HG03139 (cell line): ENCODE measurements at regions not wholly inside any gene's neighbourhood (a gene's known extent, or its start where the extent isn't known, plus 50 kb on each side); places are given as distances from the start of the nearest gene placed in this dataset.

Experiments used
- ATAC-seq: cut with Tn5 transposase; IDR thresholded peaks from one replicate; pipeline ENCODE4 v1.9.1; 2021; ENCODE audit not compliant: unreplicated experiment

DNA sequence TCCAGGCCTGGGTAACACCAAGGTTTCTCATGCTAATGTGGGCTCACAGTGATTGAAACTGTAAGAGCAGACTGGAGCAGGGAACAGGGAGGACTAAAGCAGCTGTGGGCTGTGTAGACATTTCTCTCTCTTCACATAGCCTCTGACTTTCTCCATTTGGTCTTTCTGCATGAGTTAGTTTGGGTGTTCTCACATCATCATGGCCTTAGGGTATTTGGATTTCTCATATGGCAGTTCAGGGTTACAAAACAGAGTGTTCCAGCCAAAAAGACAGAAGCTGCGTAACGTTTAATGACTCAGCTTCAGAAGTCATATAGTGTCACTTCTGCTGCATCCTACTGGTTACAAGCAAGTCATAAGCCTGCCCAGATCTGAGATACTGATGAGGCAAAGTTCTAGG lies 52.0 kb upstream of the OSBPL8 start:
- ATAC-seq: no peak

DNA sequence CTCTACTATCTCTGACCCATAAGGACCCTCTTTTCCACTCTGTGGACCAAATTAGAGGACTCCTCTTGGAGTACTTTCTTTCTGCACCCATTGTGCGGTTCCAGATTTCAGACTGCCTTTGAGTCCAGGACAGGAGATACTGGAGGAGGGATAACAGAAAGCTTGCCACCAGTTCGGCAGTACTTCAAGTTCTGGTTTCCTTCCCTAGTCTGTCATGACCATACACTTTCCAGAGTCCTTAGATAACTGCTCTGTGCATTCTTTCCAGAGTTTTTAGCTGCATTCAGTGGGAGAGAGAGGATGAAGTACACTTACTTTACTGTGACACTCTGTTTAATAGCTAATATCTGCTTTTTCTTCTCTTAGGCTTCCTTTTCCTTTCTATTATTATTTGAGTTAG lies 54.8 kb upstream of the OSBPL8 start:
- no peak for ATAC-seq

GRCh38 chr12:76618031-76618430 lies 58.5 kb upstream of the OSBPL8 start:
- ATAC-seq: no peak

GRCh38 chr12:76621582-76622024 lies 62.0 kb upstream of the OSBPL8 start:
- ATAC-seq: peak; percentile 72

DNA sequence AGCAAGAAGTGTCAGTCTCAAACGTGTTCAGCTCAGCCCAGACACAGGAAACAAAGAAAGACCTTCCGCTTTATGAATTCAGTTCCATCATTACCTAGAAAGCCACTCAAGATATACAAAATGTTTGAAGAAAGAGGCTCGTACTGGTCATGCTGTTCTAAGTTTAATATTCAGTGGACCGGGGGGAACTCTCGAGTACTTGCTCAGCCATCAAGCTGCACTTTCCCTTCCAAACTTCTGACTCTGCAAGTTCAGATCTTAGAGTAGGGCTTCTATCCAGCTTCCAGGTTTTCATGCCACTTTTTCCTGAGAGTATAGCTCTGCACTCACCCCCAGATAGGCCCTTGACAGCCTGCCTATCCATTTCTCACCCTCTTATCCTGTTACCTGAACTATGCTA lies 62.8 kb upstream of the OSBPL8 start:
- ATAC-seq: no peak

DNA sequence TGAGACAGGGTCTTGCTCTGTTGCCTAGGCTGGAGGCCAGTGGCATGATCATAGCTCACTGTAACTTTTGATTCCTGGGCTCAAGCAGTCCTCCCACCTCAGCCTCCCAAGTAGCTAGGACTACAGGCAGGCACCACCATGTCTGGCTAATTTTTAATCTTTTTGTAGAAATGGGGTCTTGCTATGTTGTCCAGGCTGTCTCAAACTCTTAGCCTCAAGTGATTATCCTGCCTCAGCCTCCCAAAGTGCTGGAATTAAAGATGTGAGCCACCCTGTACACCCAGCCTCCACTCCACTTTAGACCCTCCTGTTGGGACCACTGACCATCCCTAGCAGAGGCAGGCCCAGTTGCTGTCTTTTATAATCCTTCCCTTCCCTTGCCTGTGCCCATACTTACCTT lies 63.3 kb upstream of the OSBPL8 start:
- no peak for ATAC-seq

DNA sequence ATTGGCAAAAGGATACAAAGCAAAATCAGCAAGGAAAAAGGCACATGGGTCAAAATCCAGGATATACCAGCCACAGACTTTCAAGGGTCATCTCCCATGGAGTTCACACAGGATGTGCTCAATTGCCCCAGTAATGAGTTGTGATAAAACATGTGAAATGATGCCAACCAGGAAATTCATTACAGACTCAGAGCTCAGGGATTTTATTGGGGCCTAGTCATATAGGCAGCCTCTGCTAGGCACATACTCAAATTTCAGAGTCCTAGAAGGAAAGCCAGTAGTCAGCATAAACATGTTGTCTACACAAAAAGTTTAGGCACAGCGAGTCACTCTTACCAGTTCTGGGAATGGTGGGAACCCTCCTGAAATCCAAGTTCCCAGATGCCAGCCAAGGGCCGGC lies 64.4 kb upstream of the OSBPL8 start:
- no peak for ATAC-seq

DNA sequence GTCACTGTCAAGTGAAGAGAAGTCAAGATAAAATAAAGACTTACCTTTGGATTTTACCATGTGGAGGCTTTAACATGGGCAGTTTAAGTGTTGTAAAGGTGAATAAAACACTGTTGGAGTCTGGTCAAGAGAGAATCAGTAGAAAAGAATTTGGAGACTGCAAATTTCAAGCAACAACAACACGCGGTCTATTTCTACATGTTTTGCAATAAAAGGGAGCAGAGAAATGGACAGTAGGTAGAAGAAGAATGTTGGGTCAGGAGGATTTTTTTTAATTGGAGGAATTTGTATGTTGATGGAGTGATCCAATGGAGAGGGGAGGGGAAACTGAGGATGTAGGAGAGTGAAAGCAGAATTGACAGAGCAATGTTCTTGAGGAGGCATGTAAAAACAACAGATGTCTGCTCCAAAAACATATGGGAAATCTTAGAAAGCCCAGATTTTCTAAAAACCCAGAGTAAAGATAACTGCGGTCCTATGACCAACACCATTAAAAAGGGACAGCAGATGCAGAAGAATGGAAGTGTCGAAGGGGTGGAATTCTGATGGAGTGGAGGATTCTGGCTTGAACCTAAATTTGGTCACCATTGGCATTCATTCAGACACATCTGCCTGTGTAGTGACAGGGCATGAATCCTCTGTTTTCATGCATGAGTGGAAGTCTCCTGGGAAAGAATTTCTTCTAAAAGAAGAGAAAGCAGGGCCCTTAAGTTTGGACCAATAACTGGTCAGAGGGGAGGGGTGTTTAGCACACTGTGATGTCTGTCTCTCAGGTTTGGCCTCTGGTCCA lies 68.0 kb upstream of the OSBPL8 start:
- ATAC-seq: no peak

DNA sequence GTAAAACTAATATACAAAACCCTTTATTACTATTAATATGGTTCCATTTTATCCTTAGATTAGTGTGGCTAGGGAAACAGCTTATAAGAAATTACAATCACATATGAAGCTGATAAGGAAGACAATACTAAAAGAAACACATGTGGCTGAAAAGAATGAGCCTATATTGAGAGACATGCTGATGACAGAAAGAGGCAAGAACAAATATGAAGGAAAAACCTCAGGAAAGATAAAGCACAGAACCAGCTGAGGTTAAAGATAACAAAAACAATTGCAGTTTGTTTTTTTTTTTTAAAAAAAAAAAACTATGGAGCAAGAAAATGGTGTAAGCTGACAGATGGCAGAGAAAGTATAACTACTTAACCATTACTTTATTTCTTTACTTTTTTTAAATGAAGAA lies 69.2 kb upstream of the OSBPL8 start:
- no peak for ATAC-seq

GRCh38 chr12:76631741-76632140 lies 72.2 kb upstream of the OSBPL8 start:
- ATAC-seq: no peak

GRCh38 chr12:76633415-76633814 lies 73.8 kb upstream of the OSBPL8 start:
- no peak for ATAC-seq

DNA sequence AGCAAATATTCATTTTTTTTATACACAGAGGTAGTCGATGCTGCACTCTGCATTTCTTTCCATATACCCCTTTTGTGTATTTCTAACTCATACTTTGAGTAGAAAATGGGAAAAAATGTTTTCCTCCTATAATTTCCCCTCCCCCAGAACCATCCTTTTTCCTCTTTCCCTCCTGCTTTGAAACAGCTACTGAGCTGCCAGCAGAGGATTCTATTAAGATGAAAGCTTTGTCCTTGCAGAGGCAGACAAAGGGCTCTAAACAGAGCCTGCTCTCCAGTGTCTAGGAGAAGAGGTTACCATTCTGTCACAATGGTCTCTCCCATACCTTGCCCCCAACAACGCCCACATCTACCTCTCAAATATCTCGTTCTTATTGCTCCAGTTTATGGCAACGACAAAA lies 74.6 kb upstream of the OSBPL8 start:
- no peak for ATAC-seq

- ATAC-seq: no peak
Measured at GRCh38 chr12:76636121-76636692, 76.6 kb upstream of the OSBPL8 start.

GRCh38 chr12:76637807-76638206 lies 78.2 kb upstream of the OSBPL8 start:
- ATAC-seq: no peak

GRCh38 chr12:76639646-76640045 lies 80.1 kb upstream of the OSBPL8 start:
- ATAC-seq: no peak

DNA sequence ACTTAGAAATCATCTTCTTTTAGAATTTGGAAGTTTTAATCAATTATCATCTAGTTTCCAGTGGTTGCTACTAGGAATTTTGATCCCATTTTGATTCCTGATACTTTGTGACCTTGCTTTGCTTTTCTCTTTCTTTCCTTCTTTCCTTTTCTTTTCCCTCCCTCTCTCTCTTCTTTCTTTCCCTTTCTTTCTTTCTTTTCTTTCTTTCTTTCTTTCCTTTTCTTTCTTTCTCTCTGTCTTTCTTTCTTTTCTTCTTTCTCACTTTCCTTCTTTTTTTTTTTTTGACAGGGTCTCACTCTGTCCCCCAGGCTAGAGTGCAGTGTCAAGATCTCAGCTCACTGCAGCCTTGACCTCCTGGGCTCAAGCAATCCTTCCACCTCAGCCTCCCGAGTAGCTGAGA lies 81.5 kb upstream of the OSBPL8 start:
- no peak for ATAC-seq

- ATAC-seq: no peak
Measured at GRCh38 chr12:76641961-76642360, 82.4 kb upstream of the OSBPL8 start.

DNA sequence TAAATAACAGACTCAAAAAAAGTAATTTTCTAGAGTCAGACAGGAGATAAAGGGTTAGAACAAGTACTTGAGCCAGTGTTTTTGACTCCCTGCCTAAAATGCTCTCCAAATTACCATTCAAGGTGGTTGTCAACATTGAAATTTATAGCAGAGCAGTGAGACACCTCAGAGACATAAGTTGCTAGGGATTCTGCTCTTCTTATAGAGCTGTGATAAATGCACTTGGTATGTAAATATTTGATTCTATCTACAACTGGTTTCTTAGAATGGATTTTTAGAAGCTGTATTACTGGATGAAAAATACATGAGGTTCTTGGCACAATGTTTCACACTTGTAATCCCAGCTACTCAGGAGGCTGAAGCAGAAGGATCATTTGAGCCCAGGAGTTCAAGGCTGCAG lies 83.9 kb upstream of the OSBPL8 start:
- ATAC-seq: no peak

DNA sequence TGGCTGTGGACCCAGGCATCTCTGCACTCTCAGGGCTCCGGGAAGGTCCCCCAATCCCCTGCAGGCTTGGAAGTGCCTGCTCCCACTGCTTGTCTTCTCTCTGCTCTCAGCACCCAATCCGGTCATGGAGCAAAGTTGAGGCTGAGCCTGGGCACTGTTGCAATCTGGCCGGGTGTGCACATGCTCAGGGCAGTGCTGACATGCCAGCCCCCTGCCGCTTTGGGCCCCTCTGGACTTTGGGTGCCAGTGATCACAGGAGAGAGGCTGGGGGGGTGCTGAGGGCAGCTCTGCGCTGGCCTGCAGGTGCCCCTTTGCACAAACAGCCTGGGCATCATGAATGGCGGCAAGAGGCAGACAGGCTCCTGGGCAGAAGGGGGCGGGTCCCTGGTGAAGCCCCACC lies 85.4 kb upstream of the OSBPL8 start:
- no peak for ATAC-seq

DNA sequence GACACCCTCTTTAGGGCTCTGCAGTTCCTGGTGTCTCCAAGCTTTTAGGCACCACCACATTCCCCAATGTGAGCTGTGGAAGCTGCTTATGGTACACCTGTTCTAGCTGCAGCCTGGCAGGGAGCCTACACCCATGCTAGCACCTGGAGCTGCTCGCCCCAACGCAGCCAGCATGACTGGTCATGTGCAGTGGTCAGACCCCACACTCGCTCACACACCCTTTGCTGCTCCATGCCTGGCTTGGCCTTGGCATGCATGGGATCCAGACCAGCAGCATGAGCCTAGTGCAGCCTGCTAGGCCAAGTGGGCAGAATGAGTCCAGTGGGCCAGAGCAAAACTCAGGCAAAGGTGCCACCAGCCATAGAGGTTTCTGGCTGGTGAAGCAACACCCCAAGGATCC lies 86.4 kb upstream of the OSBPL8 start:
- ATAC-seq: no peak

DNA sequence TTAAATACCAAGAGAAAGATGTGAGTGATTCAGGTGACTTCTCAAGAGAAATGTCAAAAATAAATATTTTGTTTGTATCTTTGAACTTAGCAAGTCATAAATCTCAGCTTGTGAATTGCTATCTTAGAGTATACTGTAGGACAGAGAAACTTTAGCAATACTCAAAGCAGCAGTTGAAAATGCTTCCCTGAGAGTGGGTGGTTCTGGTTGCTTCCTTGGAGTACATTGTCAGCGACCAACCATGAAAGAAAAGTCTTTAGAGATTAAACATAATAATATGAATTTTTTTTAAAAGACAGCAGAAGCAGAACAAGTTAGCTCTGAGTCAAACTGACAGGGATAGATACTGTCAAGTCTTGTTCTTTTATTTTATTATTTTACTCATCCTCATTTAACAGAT lies 86.8 kb upstream of the OSBPL8 start:
- ATAC-seq: no peak

DNA sequence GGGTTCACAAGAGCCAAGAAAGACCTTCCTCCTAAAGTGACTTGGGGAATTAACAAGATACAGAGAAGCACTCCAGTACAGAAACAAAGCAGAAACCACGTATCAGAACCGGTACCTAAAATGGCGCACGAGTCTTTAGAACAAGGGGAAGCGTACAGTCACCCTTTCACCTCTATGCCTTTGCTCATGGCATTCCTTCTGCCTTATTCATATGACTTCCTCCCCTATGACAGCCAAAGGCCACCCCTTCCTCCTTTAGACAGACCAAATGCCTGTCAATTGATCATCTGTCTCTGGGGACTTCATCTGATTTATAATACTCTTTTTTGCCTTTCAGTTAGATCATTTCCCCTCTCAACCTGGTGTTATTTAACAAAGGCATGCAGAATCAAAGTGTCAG lies 89.5 kb upstream of the OSBPL8 start:
- no peak for ATAC-seq

GRCh38 chr12:76652402-76652801 lies 92.8 kb upstream of the OSBPL8 start:
- no peak for ATAC-seq
